PC-3 (cell line): ENCODE measurements at regions not wholly inside any gene's neighbourhood (a gene's known extent, or its start where the extent isn't known, plus 50 kb on each side); places are given as distances from the start of the nearest gene placed in this dataset.

Source experiments
- EZH2 ChIP-seq: fragments of 300-600 bp; sonication (generic); IDR thresholded peaks from one replicate; pipeline ENCODE4 v1.6.1; 2017; ENCODE audit warnings: antibody characterized with exemption, mild to moderate bottlenecking, low read length; ENCODE audit not compliant: unreplicated experiment
- TF ChIP-seq, protein P1 (sequence below): fragments of 300-600 bp; sonication (generic); conservative IDR thresholded peaks from 2 replicates; pipeline ENCODE4 v1.5.1; 2017; ENCODE audit warnings: antibody characterized with exemption, low read depth, mild to moderate bottlenecking, low read length

DNA sequence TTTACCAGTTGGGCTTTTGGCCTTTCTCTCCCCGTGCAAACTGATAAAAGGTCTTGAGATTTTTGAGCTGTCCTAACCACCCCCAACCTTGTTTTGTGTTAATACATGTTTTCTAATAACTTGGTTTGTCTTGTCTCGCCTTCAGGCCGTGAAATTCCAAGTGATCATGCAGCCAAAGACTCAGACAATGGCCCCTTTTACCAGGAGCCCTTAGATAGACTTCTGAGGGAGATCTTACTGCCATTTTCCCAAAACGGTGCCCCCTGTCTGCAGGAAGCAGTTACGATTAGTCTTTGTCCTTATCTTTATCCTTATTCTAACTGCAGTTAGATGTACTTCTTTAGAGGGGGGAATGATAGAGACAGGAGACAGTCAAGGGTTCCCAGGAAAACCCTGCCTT lies 245.3 kb upstream of the HDX start:
- no peak for TF ChIP-seq EZH2
- TF ChIP-seq, protein P1, sequence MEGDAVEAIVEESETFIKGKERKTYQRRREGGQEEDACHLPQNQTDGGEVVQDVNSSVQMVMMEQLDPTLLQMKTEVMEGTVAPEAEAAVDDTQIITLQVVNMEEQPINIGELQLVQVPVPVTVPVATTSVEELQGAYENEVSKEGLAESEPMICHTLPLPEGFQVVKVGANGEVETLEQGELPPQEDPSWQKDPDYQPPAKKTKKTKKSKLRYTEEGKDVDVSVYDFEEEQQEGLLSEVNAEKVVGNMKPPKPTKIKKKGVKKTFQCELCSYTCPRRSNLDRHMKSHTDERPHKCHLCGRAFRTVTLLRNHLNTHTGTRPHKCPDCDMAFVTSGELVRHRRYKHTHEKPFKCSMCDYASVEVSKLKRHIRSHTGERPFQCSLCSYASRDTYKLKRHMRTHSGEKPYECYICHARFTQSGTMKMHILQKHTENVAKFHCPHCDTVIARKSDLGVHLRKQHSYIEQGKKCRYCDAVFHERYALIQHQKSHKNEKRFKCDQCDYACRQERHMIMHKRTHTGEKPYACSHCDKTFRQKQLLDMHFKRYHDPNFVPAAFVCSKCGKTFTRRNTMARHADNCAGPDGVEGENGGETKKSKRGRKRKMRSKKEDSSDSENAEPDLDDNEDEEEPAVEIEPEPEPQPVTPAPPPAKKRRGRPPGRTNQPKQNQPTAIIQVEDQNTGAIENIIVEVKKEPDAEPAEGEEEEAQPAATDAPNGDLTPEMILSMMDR, result no peak
